ENCODE measurements at regions not wholly inside any gene's neighbourhood (a gene's known extent, or its start where the extent isn't known, plus 50 kb on each side); places are given as distances from the start of the nearest gene placed in this dataset.

GRCh38 chr5:81849770-81850367, 99.0 kb upstream of the SSBP2 start:
- intact Hi-C loops (cut with micrococcal nuclease; ENCODE audit: unreplicated experiment) (loop anchor here (5.0 kb wide), 1 partner anchor 317 kb away; no protein-coding TSS in a partner anchor), in situ Hi-C loops (cut with HindIII; ENCODE audit: extremely low pct_ligation_motif_present, low pct_unique_long_range_greater_than_20kb) (loop anchor here (25.0 kb wide), 1 partner anchor 338 kb away; no protein-coding TSS in a partner anchor)
- Histone ChIP-seq H3K27me3 (ENCODE audit: control insufficient read depth in 1 of 2, insufficient read depth in 2 of 2, low read length in 2 of 2) (peaks cover 3 to 15% of the 10 kb centered on the region in 2 experiments; a peak in 3 of 5 replicates), H3K4me1 (ENCODE audit: insufficient read depth, low read length) (0 out of 2 replicates have a peak, but pooled peaks cover 8% of the 10 kb centered on the region), H3K27ac (ENCODE audit: extremely low read length, insufficient read depth, low read length) (no peak overlapping the region), H3K9me3 (ENCODE audit: low read length) (no peaks in the 10 kb centered on the region), H3K79me2 (ENCODE audit: insufficient read depth, low read length) (no peaks in the 10 kb centered on the region), H3K9ac (ENCODE audit: insufficient read depth, low read depth, low read length) (no peak overlapping the region), H3K4me3 (replicated peaks in 1 of 3; ENCODE audit: insufficient read depth in 1 of 3, low read depth in 2 of 3, low read length in 3 of 3) (no peak overlapping the region), H2AFZ (ENCODE audit: low read length) (no peak overlapping the region), H4K20me1 (ENCODE audit: insufficient read depth, low read length) (no peaks in the 10 kb centered on the region), H3K4me2 (ENCODE audit: low read depth, low read length) (no peak overlapping the region), H3K36me3 (replicated peaks in 1 of 2; ENCODE audit: control insufficient read depth in 1 of 2, insufficient read depth in 2 of 2, low read length in 2 of 2) (no peaks in the 10 kb centered on the region)
- no TSS peak for BruUV-seq (replicated peaks)
- ATAC-seq (no peak), DNase-seq (ENCODE audit: low spot score) (no peak), FAIRE-seq (no peak)
- no peak for TF ChIP-seq DMAP1 (CRISPR knock-in tag; IDR thresholded peaks at IDR 0.05)
- no peak for TF ChIP-seq PITX1 (CRISPR knock-in tag; IDR thresholded peaks at IDR 0.05)
- no peak for TF ChIP-seq ZNF660 (CRISPR knock-in tag; IDR thresholded peaks at IDR 0.05; ENCODE audit: borderline replicate concordance, low read depth)
- no peak for TF ChIP-seq GATAD1 (CRISPR knock-in tag; IDR thresholded peaks at IDR 0.05)
- TF ChIP-seq PRDM10 (CRISPR knock-in tag; IDR thresholded peaks at IDR 0.05; ENCODE audit: low read depth), result no peak
- no peak for TF ChIP-seq ZKSCAN8 (CRISPR knock-in tag; IDR thresholded peaks at IDR 0.05; ENCODE audit: borderline replicate concordance)
- no peak for TF ChIP-seq ZNF749 (CRISPR knock-in tag; IDR thresholded peaks at IDR 0.05; ENCODE audit: borderline replicate concordance)
- TF ChIP-seq SKIL (CRISPR knock-in tag; IDR thresholded peaks at IDR 0.05; ENCODE audit: borderline replicate concordance), result no peak
- no peak for TF ChIP-seq MATR3 (CRISPR knock-in tag; IDR thresholded peaks at IDR 0.05)
- no peak for TF ChIP-seq ZNF143 (CRISPR knock-in tag; IDR thresholded peaks at IDR 0.05)
- TF ChIP-seq NFKB2 (CRISPR knock-in tag; IDR thresholded peaks at IDR 0.05; ENCODE audit: borderline replicate concordance), result no peak
- TF ChIP-seq XRCC5 (optimal IDR thresholded peaks at IDR 0.05; ENCODE audit: low read length), result no peak
- TF ChIP-seq ZNF17 (CRISPR knock-in tag; IDR thresholded peaks at IDR 0.05), result no peak
- POLR2A ChIA-PET, result no interaction called here
- 83% methylated on average over 4 of the region's 4 CpGs for WGBS (ENCODE audit: low lambda C conversion rate)
- CTCF ChIA-PET (ENCODE audit: low intra/inter-chr PET ratio, low total read pairs), result no interaction called here

Data from HepG2 (cell line).